Anterior cingulate cortex (tissue), 58 donors: ENCODE measurements at regions not wholly inside any gene's neighbourhood (a gene's known extent, or its start where the extent isn't known, plus 50 kb on each side); places are given as distances from the start of the nearest gene placed in this dataset.
"Not testable (repeated sequence)": the region's sequence is repeated elsewhere in the genome, so short reads cannot be mapped to it uniquely, and the experiment has no call there.

ENCODE experiments used
- DNase-seq, 58 donors: peaks; one replicate each; lab custom pipeline; 2025; lab: John Stamatoyannopoulos, UW

DNA sequence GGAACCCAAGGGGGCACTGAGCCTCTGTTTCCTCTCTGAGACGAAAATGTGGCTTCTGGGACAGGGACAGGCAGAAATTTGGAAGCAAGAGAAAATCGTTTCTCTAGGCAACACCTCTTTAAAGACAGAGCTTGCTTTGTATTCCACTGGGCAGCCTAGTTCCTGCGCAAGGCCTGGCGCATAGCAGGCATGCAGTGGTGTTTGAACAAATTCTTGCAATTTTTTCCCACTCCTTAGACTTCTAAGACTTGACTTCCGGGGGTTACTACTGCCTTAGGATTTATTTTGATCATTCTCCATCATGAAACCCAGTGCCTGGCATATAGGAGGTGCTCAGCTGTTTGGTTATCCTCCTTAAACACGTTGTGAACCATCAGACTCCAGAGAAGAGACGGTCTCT, 249.0 kb upstream of the KCNG1 start:
- peak in 3 of 58 donors; percentile 3 to 13 (median 10) for DNase-seq

DNA sequence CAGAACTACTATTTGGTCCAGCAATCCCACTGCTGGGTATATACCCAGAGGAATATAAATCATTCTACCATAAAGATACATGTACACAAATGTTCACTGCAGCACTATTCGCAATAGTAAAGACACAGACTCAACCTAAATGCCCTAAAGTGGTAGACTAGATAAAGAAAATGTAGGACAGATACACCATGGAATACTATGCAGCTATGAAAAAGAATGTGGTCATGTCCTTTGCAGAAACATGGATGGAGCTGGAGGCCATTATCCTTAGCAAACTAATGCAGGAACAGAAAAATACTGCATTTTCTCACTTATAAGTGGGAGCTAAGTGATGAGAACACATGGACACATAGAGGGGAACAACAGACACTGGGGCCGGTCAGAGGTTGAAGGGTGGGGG, 248.4 kb upstream of the KCNG1 start:
- DNase-seq = not testable (repeated sequence)

DNA sequence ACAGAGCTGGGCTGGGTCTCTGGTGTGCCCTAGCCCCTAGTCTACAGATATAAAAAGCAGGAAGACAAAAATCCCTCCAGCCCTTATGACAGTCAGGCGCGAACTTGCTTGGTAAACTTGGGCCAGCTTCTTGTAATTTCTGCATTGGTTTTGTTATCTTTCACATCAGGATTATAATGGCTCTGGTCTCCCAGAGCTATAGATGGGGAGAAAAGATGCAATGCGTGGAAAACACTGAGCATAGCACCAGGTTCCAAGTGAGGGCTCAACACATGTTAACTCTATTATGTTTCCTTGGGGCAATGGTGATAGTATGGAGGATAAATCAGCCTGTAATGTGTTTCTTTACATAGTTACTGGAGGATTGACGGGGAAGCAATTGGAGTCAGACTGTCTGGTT, 246.8 kb upstream of the KCNG1 start:
- DNase-seq = no peak

DNA sequence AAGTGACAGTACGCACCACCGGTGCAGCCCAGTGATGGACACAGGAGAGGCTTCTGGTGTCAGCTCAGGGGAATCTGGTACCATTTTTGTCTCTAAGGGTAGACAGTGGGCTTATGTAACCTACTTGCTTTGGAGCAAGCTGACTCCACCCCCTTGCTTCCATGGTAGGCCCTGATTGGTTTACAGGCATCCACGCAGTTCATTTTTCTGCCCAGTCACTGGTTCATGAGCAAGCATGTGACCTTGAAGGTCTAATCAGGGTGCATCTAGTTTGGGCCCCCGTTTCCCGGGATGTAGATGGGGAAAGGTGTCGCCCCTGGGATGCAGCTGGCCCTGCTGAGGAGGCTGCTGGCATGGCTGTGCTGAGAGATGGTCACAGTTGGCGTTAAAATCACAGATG, 244.8 kb upstream of the KCNG1 start:
- no peak for DNase-seq

DNA sequence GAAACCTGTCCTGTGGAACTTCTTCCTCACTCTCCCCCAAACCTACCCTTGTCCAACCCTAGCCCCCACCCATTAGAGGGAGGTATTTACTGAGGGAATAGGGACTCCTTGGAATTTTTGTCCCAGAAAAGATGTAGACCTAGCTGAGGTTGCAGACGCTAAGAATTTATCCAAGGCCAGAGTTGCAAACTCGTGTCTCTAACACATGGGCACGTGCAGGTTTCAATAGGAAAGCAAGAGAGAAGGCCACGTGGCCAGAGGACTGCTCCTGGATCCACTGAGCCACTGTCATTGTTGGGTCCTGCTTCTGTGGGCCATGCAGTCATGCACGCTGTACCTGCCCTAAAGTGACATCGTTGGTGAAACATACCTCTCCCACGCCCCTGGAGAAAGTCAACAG, 243.4 kb upstream of the KCNG1 start:
- DNase-seq = no peak

DNA sequence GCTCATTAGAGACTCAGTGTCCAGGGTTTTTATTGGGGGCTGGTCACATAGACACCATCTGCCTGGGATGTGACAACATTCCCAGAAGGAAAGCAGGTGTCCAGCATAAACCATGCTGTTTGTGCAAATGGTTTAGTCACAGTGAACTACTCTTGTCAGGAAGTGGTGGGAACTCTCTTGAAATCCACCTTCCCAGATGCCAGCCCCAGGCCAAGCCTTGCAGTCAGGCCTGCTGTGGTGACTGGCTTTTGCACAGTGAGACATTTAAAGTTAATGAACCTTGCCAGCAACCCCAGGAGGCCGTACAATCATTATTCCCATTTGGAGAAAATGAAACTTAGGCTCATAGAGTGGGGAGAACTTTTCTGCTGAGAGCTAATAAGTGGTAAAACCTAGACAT, 242.5 kb upstream of the KCNG1 start:
- no peak for DNase-seq

DNA sequence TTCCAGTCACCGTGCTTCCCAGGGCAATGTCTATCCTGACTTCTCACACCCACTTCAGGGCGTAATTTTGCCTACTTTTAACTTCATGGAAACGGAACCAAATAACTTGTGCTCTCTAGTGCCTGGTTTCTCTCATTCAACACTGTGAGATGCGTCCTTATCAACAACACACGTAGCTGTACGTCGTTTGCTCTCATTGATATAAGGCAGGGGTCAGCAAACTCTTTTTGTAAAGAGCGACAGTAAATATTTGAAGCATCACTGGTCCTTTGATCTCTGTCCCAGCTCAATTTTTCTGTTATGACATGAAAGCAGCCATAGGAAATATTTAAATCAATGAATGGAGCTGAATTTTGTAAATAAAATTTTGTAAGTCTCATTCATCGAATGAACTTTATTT, 239.3 kb upstream of the KCNG1 start:
- no peak for DNase-seq

DNA sequence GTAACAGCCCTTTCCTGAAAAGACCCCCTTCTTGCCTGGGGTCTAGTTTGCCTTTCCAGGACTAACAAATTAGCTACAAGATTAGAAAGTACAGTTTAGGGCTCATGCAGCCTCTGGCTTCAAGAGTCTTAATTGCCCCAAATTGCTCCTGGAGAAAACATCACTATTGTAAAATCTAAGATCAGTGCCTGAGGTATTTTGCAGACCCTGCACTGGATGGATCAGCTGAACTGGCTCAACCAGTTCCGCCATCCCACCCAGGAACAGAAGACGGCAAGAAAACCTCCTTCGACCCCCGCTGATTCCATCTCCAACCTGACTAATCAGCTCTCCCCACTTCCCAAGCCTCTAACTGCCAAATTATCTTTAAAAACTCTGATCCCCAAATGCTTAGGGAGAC, 236.5 kb upstream of the KCNG1 start:
- DNase-seq = no peak

DNA sequence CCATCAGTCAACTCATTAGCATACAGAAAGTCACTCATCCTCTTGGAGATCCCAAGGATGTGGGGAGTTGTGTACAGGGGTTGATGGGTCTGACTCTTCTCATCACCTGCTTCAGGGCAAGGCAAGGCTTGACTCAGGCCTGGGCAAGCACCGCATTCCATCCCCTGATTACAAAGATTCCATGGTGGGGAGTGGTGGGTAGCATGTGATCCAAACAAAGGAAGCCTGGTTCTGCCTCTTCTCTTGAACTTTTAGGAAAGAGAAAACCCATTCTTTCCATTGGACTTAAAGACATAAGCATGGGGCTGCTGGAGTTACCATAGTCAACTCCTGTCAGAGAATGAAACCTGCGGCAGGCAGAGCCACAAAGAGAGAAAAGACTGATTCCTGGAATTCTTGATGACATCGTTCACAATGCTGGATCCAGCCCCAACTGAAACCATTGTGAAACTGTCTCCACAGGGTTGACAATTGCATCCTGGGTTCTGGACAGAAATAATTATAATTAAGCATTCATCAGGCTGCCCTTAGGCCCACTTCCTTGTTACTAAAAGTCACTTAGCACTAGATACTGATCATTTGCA, 235.8 kb upstream of the KCNG1 start:
- DNase-seq = no peak

DNA sequence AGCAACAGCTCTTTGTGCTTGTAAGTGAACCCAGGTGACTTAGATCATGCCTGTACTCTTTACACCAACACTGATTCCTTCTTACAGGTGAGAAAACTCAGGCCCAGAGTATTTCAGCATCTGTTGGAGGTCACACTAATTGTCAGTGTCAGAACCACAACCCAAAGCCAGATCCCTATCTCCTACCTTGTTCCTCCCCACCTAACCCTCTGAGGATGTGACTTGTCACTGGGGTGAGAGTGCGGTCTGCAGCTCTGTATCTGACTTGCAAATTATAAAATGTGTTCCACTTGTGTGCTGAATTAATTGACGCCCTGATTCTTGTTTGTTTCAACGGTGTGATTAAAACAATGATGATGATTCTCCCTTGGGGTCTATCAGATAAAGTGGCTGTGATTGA, 232.5 kb upstream of the KCNG1 start:
- no peak for DNase-seq

DNA sequence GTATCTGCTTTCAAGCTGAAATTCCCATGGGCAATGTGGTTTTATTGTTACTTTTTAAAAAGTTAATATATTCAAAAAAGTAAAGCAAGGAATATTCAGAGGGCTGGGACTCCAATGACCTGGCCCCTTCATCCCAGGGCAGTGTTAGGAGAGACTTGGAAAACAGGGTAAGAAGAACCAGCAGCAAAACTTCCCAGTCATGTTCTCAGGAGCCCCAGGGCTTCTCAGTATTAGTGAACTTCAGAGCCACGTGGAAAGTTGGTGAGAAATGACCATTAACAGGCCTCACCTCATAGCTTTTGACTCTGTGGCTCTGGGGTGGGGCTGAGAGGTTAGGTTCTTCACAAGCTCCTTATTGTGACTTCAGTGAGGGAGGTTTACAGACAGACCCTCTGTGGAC, 230.4 kb upstream of the KCNG1 start:
- no peak for DNase-seq

DNA sequence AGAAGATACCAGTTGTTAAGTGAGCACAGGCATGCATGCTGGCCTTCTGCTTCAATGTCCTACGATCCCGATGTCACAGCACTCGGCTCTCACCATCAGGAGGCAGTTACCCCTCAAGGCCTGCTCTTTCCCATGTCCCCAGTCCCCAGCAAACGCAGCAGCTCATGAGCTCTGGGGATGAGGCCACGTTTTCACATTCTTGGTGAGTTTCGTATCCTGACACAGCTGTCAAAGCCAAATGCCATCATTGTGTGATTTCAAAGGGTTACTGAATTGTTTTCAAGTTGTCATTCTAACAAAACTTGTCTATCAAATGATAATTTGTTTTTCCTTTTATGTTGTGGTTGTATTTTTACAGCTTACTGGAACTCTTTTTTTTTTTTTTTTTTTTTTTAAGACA, 226.9 kb upstream of the KCNG1 start:
- no peak for DNase-seq

DNA sequence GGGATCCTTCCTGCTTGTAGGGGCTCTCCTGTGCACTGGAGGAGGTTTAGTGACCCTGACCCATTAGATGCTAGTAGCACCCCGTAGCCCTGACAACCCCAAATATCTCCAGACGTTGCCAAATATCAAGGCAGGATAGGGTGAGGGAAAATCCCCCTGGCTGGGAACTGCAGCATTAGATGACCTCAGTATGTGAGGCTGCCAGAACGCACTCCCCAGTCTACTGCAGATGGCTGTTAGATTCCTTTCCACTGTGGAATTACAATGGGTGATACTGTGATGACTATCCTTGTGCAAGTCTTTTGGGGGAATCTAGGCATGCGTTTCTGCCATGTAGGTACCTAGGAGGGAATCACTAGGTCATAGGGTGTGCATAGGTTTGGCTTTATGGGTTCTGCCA, 226.3 kb upstream of the KCNG1 start:
- no peak for DNase-seq

DNA sequence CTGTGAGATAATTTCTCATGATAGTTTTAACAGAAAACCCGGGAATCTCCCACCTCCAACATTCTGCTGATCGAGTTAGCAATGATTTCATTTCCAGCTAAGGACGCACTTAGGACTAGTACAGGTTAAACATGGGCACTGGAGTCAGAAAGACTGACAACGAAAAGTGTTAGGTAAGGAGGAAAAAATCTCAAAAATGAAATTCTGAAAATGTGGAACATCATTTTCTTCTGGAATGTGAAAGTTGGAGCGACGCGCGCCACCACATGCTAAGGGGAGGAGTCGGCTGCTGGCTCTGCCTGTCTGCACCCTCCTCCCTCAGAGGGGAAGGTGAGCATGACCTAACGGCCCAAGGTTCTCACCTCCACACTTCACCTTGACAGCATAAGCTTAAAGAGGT, 221.6 kb upstream of the KCNG1 start:
- DNase-seq = no peak

DNA sequence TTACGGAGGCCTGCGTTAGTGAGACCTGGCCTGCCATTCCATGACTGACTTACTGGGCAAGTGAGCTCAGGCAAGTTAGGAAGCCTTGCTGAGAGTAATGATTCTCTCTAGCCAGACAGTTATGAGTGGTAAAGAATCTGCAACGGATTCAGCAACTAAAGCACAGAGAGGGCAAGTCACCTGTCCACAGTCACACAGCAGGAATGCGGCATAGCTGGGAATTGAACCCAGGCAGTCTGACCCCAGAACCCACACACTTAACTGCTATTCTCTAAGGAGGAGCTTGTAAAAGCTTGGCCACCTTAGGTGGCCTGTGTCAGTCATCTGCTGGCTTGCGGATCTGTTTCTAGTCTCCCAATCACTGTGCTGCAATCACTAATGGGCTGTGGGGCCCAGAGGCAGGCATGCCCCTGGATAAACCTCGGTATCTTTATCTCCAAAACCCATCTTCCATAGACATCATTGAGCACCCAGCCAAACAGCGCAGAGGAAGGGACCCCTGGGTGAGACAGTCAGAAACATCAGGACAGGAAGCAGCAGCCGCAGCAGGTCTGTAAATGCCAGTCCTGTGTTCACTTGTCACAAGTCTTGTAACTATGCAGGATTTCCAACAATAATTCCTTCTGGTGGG, 215.9 kb upstream of the KCNG1 start:
- no peak for DNase-seq

DNA sequence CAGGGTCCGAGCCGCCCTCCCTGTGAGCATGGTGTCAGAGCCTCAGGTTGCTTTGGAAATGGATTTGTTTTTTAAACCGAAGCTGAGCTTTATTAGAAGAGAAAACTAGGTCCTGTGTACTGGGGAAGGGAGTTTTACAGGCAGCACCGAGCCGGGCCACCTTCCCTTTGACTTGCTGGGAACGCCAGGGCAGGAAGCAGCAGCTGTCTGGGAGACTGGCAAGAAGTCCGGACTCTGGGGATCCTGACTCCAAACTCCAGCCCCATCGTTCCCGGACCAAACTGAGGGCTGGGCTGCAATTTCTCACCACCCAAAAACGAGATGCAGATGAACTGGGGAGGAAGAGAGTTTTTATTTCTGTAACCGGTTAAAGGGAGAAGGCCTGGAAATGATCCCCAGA, 214.9 kb upstream of the KCNG1 start:
- no peak for DNase-seq

DNA sequence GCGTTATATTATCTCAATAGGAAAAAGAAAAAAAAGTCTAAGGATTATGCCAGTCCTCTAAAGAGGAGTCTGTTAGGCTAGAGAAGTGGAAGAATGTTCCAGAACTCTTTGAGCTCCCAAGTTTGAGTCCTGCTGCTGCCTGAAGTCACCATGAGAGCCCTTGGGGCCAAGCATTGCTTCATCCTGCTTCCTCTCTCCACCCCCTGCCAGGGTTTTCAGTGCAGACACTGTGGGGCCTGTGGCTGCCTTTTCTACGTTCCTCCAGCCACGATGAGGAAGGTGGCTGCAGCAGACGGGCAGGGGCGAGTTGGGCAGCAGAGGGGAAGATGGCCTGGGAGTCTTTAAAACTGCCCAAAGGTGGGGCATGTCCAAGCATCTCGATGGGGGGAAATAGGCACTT, 214.4 kb upstream of the KCNG1 start:
- peak in 2 of 58 donors; percentile 2 to 31 for DNase-seq

DNA sequence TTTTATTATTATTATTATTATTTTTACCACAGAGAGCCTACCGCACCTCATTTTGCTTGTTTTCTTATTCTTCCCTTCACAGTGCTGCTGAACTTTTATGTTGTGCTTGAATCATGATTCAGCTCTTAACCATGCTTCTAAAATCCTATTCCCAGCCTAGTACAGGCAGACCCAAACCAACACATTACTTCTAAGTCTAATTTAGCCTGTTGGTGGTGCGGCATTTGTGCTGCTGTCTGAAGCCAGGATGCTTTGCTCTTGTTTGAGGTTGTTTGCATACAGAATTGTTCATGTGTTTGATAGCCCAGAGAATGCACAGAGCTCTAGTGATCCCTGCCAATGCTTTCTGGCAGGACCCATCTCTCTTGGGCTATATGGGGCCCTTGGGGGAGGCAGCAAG, 213.5 kb upstream of the KCNG1 start:
- no peak for DNase-seq

DNA sequence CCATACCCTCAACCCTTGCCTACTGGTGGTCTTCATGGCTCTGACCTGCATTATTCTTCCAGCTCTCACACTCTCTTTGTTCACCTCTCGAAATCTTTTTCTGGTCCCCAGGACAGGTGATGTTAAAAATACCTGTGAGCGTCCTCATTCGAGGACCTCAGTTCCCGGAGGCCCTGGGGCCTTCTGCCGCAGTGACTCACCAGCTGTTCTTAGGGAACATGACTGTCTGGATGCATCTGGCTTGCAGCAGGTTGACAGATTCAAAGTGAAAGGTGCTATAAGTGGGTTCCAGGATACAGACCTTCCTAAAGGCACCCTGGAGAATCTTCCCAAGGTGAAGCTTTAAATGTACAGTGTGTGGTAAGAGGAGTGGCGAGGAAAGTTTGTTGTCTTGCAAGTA, 210.4 kb upstream of the KCNG1 start:
- no peak for DNase-seq

DNA sequence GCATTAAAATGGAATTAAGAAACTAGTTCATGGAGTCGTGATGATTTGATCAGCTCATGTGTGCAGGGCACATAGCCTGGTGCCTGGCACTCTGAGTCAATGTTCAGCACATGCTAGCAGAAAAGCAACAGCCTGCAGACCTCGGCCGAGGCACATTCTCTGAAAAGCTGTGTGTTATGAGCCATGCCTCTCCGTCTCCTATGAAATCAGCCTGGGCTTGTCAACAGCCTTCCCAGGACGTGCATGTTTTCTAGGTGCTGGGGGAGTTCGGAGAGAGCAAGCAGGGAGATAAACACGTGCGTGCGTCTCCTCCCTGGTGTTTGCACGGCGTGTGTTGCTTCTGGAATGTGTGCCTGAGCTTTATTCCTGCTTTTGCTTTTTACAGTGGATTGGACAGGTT, 207.8 kb upstream of the KCNG1 start:
- DNase-seq = no peak

DNA sequence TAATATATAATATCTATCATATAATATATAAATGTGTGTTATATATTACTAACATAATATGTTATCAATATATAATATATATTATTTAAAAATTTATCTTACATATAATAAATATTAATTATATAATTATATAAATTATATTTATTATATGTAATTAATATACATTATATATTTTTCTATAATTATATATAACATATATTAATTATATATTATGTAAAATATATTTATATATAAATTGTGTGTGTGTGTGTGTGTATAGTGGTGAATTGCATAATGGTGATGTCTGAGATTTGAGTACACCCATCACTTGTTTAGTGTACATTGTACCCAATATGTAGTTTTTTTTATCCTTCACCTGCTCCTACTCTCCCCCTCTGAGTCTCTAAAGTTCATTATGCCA, 205.9 kb upstream of the KCNG1 start:
- DNase-seq = no peak

DNA sequence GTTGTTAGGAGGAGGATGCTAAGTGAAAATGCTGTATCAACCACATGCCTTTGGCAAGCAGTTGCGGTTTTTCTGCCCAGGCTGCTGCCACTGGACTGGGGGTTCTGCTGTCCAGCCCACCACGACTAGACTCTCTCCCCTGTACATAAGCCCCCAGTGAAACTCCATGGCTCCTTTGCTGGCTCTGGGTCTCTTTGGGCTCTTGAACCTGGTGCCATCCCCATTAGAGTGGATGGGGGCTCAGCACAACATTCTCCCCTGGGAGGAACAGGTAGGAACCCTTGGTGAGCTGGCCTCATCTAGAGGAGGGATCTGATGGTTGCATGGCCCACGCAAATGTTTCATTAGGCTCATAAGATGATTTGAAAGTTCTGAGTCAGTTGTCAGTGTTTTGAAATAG, 204.8 kb upstream of the KCNG1 start:
- DNase-seq = no peak

DNA sequence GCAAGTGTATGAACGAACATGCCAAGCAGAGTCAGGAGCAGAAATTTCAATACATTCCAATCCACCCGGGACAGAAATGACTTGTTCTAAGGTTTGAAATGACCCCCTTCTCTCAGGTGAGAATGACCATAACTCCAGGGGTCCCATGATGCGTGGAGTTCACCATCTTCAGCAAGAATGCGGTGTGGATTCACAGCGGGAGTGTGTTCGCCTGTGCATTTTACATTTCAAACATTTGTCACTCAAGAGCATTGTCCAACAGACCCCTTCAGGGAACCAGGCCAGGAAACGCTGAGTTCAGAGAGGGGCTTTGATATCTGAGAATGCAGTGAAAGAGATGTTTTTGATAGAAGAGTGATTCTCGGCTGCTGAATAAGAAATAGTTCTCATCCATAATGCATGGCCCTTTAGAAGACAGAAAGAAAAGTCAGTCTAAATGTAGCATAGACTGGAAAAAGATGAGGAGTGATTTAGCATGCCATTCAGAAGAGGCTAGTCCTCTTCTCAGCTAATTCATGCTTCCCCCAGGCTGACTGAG, 200.3 kb upstream of the KCNG1 start:
- DNase-seq = no peak
